DOHH2 (cell line): ENCODE measurements at regions not wholly inside any gene's neighbourhood (a gene's known extent, or its start where the extent isn't known, plus 50 kb on each side); places are given as distances from the start of the nearest gene placed in this dataset.

Experiments
- H3F3A ChIP-seq: fragments of 200-600 bp; sonication (generic), shearing (Covaris generic); 2 replicates; pipeline ENCODE4 v1.6.0; 2016; ENCODE audit warnings: antibody characterized with exemption, mild to moderate bottlenecking; ENCODE audit not compliant: control insufficient read depth, insufficient read depth
- H3K27ac ChIP-seq: fragments of 200-600 bp; sonication (generic); 2 replicates; pipeline ENCODE4 v1.5.1; 2014; ENCODE audit warnings: low read depth, mild to moderate bottlenecking, low read length, moderate library complexity
- H3K27me3 ChIP-seq: fragments of 200-600 bp; sonication (generic); 2 replicates; pipeline ENCODE4 v1.6.1; 2014; ENCODE audit warnings: mild to moderate bottlenecking, low read length, mixed read lengths; ENCODE audit not compliant: control insufficient read depth
- H3K36me3 ChIP-seq: fragments of 200-600 bp; sonication (generic); 2 replicates; pipeline ENCODE4 v1.6.1; 2014; ENCODE audit warnings: mild to moderate bottlenecking, low read length, moderate library complexity, mixed read lengths; ENCODE audit not compliant: control insufficient read depth
- H3K4me1 ChIP-seq: fragments of 200-600 bp; sonication (generic); 2 replicates; pipeline ENCODE4 v1.6.1; 2014; ENCODE audit warnings: mild to moderate bottlenecking, low read length, mixed read lengths; ENCODE audit not compliant: control insufficient read depth
- H3K4me2 ChIP-seq: fragments of 200-600 bp; sonication (generic); 2 replicates; pipeline ENCODE4 v1.6.0; 2014; ENCODE audit warnings: mild to moderate bottlenecking, low read length, moderate library complexity
- H3K4me3 ChIP-seq: fragments of 200-600 bp; sonication (generic); 2 replicates; pipeline ENCODE4 v1.5.1; 2014; ENCODE audit warnings: mild to moderate bottlenecking, low read length, mixed read lengths
- H3K79me2 ChIP-seq: fragments of 200-600 bp; sonication (generic); 2 replicates; pipeline ENCODE4 v1.6.1; 2014; ENCODE audit warnings: mild to moderate bottlenecking, low read length, mixed read lengths; ENCODE audit not compliant: control insufficient read depth
- H3K9me2 ChIP-seq: fragments of 200-600 bp; sonication (generic); replicated peaks from 2 replicates; pipeline ENCODE4 v1.6.1; 2014; ENCODE audit warnings: mild to moderate bottlenecking, low read length, mixed read lengths; ENCODE audit not compliant: control insufficient read depth
- H3K9me3 ChIP-seq: fragments of 200-600 bp; sonication (generic); 2 replicates; pipeline ENCODE4 v1.6.1; 2014; ENCODE audit warnings: antibody characterized with exemption, low read length, mixed read lengths; ENCODE audit not compliant: control insufficient read depth, insufficient read depth
- H4K20me1 ChIP-seq: fragments of 200-600 bp; sonication (generic); 2 replicates; pipeline ENCODE4 v1.6.0; 2014; ENCODE audit warnings: low read depth, mild to moderate bottlenecking, antibody characterized with exemption, low read length, moderate library complexity; ENCODE audit not compliant: control insufficient read depth, insufficient read depth
- EZH2phosphoT487 ChIP-seq: fragments of 200-600 bp; sonication (generic); IDR thresholded peaks from 2 replicates; pipeline ENCODE4 v1.6.1; 2017; ENCODE audit warnings: borderline replicate concordance, mild to moderate bottlenecking, antibody characterized with exemption, low read length, moderate library complexity, mixed read lengths
- TF ChIP-seq, protein P1 (sequence below): fragments of 200-600 bp; sonication (generic); IDR thresholded peaks from one replicate; pipeline ENCODE4 v1.5.1; 2014; ENCODE audit warnings: antibody characterized with exemption, mild to moderate bottlenecking, low read depth, low read length; ENCODE audit not compliant: poor library complexity, severe bottlenecking

DNA sequence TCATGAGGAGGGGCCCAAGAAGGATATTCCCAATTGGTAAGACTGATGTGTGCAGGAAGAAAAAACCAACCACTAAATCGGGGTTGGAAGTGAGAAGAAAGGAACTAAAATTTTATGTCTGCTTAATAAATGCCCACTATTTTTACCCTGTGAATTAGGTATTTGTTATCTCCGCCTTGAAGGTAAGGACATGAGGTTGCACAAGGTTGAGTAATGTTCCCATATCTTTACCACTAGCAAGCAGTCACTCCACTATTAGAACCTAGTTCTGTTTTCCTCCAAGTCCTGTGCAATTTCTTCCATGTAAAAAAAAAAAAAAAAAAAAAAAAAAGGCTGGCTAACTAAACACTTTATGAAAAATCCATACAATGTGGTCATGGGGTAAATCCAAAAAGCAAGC lies 318.5 kb upstream of the SLCO3A1 start:
- Histone ChIP-seq H3K27ac (no peak overlapping the region), H3K9me3 (no peaks in the 10 kb centered on the region), H3K79me2 (no peaks in the 10 kb centered on the region), H3K27me3 (no peaks in the 10 kb centered on the region), H3K4me3 (no peak overlapping the region), H3K9me2 (no peaks in the 10 kb centered on the region), H4K20me1 (no peaks in the 10 kb centered on the region), H3K4me2 (no peak overlapping the region), H3K4me1 (no peaks in the 10 kb centered on the region), H3K36me3 (no peaks in the 10 kb centered on the region), H3F3A (no peaks in the 10 kb centered on the region)
- TF ChIP-seq EZH2phosphoT487: no peak
- TF ChIP-seq, protein P1, sequence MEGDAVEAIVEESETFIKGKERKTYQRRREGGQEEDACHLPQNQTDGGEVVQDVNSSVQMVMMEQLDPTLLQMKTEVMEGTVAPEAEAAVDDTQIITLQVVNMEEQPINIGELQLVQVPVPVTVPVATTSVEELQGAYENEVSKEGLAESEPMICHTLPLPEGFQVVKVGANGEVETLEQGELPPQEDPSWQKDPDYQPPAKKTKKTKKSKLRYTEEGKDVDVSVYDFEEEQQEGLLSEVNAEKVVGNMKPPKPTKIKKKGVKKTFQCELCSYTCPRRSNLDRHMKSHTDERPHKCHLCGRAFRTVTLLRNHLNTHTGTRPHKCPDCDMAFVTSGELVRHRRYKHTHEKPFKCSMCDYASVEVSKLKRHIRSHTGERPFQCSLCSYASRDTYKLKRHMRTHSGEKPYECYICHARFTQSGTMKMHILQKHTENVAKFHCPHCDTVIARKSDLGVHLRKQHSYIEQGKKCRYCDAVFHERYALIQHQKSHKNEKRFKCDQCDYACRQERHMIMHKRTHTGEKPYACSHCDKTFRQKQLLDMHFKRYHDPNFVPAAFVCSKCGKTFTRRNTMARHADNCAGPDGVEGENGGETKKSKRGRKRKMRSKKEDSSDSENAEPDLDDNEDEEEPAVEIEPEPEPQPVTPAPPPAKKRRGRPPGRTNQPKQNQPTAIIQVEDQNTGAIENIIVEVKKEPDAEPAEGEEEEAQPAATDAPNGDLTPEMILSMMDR: no peak

DNA sequence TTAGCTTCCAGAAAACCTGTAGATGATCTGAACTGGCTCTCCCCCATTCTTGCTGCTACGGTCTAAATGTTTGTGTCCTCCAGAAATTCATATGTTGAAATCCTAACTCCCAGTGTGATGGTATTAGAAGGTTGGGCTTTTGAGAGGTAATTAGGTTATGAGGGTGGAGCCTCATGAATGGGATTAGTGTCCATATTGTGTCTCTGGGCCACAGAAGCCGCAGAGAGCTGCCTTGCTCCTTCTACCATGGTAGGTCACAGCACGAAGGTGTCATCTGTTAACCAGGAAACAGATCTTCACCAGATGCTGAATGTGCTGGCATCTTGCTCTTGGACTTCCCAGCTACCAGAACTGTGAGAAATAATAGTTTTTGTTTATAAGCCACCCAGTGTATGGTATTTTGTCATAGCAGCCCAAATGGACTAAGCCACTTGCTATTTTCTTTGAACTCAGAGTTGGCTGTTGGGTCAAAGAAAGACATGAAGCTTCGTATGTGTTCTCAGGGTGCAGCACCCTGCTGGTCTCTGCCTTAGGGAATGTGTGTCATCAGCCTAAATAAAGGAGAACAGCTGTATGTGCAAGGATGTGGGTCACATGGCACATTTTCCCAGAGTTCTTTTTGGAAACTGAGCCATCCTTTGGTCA lies 317.5 kb upstream of the SLCO3A1 start:
- Histone ChIP-seq H3K4me1 (no peaks in the 10 kb centered on the region), H3K4me3 (no peak overlapping the region), H3K4me2 (no peak overlapping the region), H3F3A (no peaks in the 10 kb centered on the region), H3K27ac (no peak overlapping the region), H3K9me2 (no peaks in the 10 kb centered on the region), H4K20me1 (no peaks in the 10 kb centered on the region), H3K27me3 (no peaks in the 10 kb centered on the region), H3K9me3 (no peaks in the 10 kb centered on the region), H3K79me2 (no peaks in the 10 kb centered on the region), H3K36me3 (no peaks in the 10 kb centered on the region)
- TF ChIP-seq EZH2phosphoT487: no peak
- TF ChIP-seq, protein P1: no peak

DNA sequence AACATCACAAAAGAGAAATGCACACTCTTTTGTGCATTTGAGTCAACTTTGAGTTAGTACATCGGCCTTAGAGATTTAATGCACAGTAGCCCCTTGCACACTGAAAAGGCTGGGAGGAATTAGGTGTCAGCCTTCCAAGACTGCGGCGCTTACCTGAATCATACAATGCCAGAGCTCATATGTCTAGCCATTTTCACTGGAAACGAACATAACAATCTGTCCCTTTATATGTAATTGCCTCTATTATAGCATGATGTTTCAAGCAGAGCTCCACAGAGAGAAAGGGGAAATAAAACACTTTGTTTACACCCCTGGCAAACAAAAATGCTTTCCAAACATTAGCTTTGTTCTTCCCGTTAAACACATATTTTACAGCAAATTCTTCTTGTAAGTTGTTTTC lies 315.7 kb upstream of the SLCO3A1 start:
- Histone ChIP-seq H3K79me2 (no peaks in the 10 kb centered on the region), H3F3A (no peaks in the 10 kb centered on the region), H3K36me3 (no peaks in the 10 kb centered on the region), H3K9me2 (no peaks in the 10 kb centered on the region), H3K9me3 (no peaks in the 10 kb centered on the region), H3K27ac (no peak overlapping the region), H3K27me3 (no peaks in the 10 kb centered on the region), H4K20me1 (no peaks in the 10 kb centered on the region), H3K4me2 (no peak overlapping the region), H3K4me1 (no peaks in the 10 kb centered on the region), H3K4me3 (no peak overlapping the region)
- no peak for TF ChIP-seq EZH2phosphoT487
- TF ChIP-seq, protein P1: no peak
